ENCODE measurements at regions not wholly inside any gene's neighbourhood (a gene's known extent, or its start where the extent isn't known, plus 50 kb on each side); places are given as distances from the start of the nearest gene placed in this dataset.
A peak's percentile ranks its signal among the peaks of the same experiment; 100 is the strongest.

DNA sequence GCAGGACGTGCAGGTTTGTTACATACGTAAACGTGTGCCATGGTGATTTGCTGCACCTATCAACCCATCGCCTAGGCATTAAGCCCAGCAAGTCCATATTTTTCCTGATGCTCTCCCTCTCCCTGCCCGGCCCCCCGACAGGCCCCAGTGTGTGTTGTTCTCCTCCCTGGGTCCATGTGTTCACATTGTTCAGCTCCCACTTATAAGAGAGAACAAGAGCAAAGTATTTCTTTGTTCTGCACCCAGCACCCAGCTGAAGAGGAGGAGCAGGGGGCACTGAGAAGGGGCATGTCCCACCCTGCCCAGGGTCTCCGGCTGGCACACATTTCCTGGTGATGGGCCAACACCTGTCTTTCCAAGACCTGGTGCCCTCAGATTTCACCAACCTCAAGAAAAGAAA, 251.1 kb upstream of the ARID1B start:
- TF ChIP-seq STAT1 (IDR thresholded peaks at IDR 0.05; ENCODE audit: unreplicated experiment): no peak
- TF ChIP-seq EZH2 (IDR thresholded peaks at IDR 0.05; ENCODE audit: low read depth, unreplicated experiment): no peak
- TF ChIP-seq POLR2AphosphoS5 (IDR thresholded peaks at IDR 0.05; ENCODE audit: low read depth): no peak
- no peak for TF ChIP-seq NANOG (IDR thresholded peaks at IDR 0.05; ENCODE audit: borderline replicate concordance)
- no peak for TF ChIP-seq CREB1 (CRISPR knock-in tag; IDR thresholded peaks at IDR 0.05; ENCODE audit: low read depth)
- no peak for TF ChIP-seq JUNB (IDR thresholded peaks at IDR 0.05; ENCODE audit: unreplicated experiment)
- TF ChIP-seq ETS1 (IDR thresholded peaks at IDR 0.05): no peak
- TF ChIP-seq REST (IDR thresholded peaks at IDR 0.05; ENCODE audit: unreplicated experiment): no peak
- no peak for TF ChIP-seq ZNF331 (CRISPR knock-in tag; IDR thresholded peaks at IDR 0.05; ENCODE audit: low read depth)
- TF ChIP-seq, protein P1, sequence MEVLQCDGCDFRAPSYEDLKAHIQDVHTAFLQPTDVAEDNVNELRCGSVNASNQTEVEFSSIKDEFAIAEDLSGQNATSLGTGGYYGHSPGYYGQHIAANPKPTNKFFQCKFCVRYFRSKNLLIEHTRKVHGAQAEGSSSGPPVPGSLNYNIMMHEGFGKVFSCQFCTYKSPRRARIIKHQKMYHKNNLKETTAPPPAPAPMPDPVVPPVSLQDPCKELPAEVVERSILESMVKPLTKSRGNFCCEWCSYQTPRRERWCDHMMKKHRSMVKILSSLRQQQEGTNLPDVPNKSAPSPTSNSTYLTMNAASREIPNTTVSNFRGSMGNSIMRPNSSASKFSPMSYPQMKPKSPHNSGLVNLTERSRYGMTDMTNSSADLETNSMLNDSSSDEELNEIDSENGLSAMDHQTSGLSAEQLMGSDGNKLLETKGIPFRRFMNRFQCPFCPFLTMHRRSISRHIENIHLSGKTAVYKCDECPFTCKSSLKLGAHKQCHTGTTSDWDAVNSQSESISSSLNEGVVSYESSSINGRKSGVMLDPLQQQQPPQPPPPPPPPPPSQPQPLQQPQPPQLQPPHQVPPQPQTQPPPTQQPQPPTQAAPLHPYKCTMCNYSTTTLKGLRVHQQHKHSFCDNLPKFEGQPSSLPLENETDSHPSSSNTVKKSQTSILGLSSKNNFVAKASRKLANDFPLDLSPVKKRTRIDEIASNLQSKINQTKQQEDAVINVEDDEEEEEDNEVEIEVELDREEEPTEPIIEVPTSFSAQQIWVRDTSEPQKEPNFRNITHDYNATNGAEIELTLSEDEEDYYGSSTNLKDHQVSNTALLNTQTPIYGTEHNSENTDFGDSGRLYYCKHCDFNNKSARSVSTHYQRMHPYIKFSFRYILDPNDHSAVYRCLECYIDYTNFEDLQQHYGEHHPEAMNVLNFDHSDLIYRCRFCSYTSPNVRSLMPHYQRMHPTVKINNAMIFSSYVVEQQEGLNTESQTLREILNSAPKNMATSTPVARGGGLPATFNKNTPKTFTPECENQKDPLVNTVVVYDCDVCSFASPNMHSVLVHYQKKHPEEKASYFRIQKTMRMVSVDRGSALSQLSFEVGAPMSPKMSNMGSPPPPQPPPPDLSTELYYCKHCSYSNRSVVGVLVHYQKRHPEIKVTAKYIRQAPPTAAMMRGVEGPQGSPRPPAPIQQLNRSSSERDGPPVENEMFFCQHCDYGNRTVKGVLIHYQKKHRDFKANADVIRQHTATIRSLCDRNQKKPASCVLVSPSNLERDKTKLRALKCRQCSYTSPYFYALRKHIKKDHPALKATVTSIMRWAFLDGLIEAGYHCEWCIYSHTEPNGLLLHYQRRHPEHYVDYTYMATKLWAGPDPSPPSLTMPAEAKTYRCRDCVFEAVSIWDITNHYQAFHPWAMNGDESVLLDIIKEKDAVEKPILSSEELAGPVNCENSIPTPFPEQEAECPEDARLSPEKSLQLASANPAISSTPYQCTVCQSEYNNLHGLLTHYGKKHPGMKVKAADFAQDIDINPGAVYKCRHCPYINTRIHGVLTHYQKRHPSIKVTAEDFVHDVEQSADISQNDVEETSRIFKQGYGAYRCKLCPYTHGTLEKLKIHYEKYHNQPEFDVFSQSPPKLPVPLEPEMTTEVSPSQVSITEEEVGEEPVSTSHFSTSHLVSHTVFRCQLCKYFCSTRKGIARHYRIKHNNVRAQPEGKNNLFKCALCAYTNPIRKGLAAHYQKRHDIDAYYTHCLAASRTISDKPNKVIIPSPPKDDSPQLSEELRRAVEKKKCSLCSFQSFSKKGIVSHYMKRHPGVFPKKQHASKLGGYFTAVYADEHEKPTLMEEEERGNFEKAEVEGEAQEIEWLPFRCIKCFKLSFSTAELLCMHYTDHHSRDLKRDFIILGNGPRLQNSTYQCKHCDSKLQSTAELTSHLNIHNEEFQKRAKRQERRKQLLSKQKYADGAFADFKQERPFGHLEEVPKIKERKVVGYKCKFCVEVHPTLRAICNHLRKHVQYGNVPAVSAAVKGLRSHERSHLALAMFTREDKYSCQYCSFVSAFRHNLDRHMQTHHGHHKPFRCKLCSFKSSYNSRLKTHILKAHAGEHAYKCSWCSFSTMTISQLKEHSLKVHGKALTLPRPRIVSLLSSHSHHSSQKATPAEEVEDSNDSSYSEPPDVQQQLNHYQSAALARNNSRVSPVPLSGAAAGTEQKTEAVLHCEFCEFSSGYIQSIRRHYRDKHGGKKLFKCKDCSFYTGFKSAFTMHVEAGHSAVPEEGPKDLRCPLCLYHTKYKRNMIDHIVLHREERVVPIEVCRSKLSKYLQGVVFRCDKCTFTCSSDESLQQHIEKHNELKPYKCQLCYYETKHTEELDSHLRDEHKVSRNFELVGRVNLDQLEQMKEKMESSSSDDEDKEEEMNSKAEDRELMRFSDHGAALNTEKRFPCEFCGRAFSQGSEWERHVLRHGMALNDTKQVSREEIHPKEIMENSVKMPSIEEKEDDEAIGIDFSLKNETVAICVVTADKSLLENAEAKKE (CRISPR knock-in tag; IDR thresholded peaks at IDR 0.05): no peak
- TF ChIP-seq, protein P2, sequence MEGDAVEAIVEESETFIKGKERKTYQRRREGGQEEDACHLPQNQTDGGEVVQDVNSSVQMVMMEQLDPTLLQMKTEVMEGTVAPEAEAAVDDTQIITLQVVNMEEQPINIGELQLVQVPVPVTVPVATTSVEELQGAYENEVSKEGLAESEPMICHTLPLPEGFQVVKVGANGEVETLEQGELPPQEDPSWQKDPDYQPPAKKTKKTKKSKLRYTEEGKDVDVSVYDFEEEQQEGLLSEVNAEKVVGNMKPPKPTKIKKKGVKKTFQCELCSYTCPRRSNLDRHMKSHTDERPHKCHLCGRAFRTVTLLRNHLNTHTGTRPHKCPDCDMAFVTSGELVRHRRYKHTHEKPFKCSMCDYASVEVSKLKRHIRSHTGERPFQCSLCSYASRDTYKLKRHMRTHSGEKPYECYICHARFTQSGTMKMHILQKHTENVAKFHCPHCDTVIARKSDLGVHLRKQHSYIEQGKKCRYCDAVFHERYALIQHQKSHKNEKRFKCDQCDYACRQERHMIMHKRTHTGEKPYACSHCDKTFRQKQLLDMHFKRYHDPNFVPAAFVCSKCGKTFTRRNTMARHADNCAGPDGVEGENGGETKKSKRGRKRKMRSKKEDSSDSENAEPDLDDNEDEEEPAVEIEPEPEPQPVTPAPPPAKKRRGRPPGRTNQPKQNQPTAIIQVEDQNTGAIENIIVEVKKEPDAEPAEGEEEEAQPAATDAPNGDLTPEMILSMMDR (conservative IDR thresholded peaks at IDR 0.05; ENCODE audit: low read depth in 2 of 2): no peak
- no peak for TF ChIP-seq EZH2phosphoT487 (IDR thresholded peaks at IDR 0.05; ENCODE audit: unreplicated experiment)
- no peak for TF ChIP-seq ZNF114 (CRISPR knock-in tag; IDR thresholded peaks at IDR 0.05)
- H3K27ac ChIP-seq (ENCODE audit: low read depth): no peak overlapping the region
- ATAC-seq (no peak), DNase-seq (ENCODE audit: low spot score) (no peak)
- Mint-ChIP-seq H3K9me3 (no peaks in the 10 kb centered on the region; the same call in 2 of the 3 replicates), H3K4me3 (no peak overlapping the region), H3K36me3 (ENCODE audit: low read depth) (no peaks in the 10 kb centered on the region), H3K27ac (no peak overlapping the region), H3K27me3 (ENCODE audit: insufficient read depth, low read depth, poor library complexity) (no peaks in the 10 kb centered on the region), H3K4me1 (no peaks in the 10 kb centered on the region)
- H3K9me2 ChIP-seq (ENCODE audit: insufficient read depth): no peaks in the 10 kb centered on the region
- no peak overlapping the region for H3K4me3 ChIP-seq
- peak overlapping the region; percentile 63; the same call in 1 of the 2 replicates for H2AFZ ChIP-seq
- H3F3A ChIP-seq (replicated peaks; ENCODE audit: low read depth): no peaks in the 10 kb centered on the region
- no peaks in the 10 kb centered on the region for H3K36me3 ChIP-seq (ENCODE audit: insufficient read depth)
- no peaks in the 10 kb centered on the region for H3K79me2 ChIP-seq (replicated peaks; ENCODE audit: insufficient read depth)
- H3K27me3 ChIP-seq (ENCODE audit: insufficient read depth): no peaks in the 10 kb centered on the region
- no peaks in the 10 kb centered on the region for H3K4me1 ChIP-seq (ENCODE audit: insufficient read depth)
- no peak overlapping the region for H3K4me2 ChIP-seq
- no peaks in the 10 kb centered on the region for H4K20me1 ChIP-seq (replicated peaks; ENCODE audit: insufficient read depth)

Measured in GM23338 (cell line).